GM12878 (cell line): ENCODE measurements at regions not wholly inside any gene's neighbourhood (a gene's known extent, or its start where the extent isn't known, plus 50 kb on each side); places are given as distances from the start of the nearest gene placed in this dataset.

Experiments
- ATF7 ChIP-seq: fragments of 450-650 bp; IDR thresholded peaks from 2 replicates; pipeline ENCODE4 v1.6.1; 2016; ENCODE audit warnings: low read depth, mild to moderate bottlenecking
- CTCF ChIP-seq, 3 experiments: IDR thresholded peaks in 2 of 3; conservative IDR thresholded peaks in 1 of 3; 2 replicates each; pipeline ENCODE4 v1.5.1; 2011; ENCODE audit warnings: low read depth in 3 of 3, low read length in 3 of 3, mild to moderate bottlenecking in 3 of 3, control low read depth in 2 of 3, moderate library complexity in 2 of 3, inconsistent platforms in 1 of 3, mixed read lengths in 1 of 3; ENCODE audit not compliant: control insufficient read depth in 2 of 3, insufficient read depth in 1 of 3; ENCODE audit errors: extremely low read depth in 1 of 3
- PKNOX1 ChIP-seq: fragments of 450-650 bp; IDR thresholded peaks from 2 replicates; pipeline ENCODE4 v1.6.1; 2016; ENCODE audit warnings: mild to moderate bottlenecking
- POLR2A ChIP-seq: IDR thresholded peaks from 2 replicates; pipeline ENCODE4 v1.6.1; 2011; ENCODE audit warnings: low read depth, mild to moderate bottlenecking, low read length
- POLR2AphosphoS5 ChIP-seq: IDR thresholded peaks from 2 replicates; pipeline ENCODE4 v1.6.1; 2011; ENCODE audit warnings: mild to moderate bottlenecking, low read length, inconsistent platforms
- RBBP5 ChIP-seq: fragments of 200-600 bp; sonication (generic); conservative IDR thresholded peaks from 2 replicates; pipeline ENCODE4 v1.6.1; 2016
- RFX5 ChIP-seq: IDR thresholded peaks from 2 replicates; pipeline ENCODE4 v1.6.1; 2011; ENCODE audit warnings: low read depth, low read length, improper control_type of control experiment
- SREBF1 ChIP-seq: IDR thresholded peaks from 2 replicates; pipeline ENCODE4 v1.6.1; 2012; ENCODE audit warnings: mild to moderate bottlenecking, low read length
- YY1 ChIP-seq: IDR thresholded peaks from 2 replicates; pipeline ENCODE4 v1.6.1; 2011; ENCODE audit warnings: low read depth, mild to moderate bottlenecking, low read length
- ZBTB40 ChIP-seq: fragments of 450-650 bp; IDR thresholded peaks from 2 replicates; pipeline ENCODE4 v1.6.1; 2016; ENCODE audit warnings: mild to moderate bottlenecking, moderate library complexity, borderline replicate concordance

GRCh38 chr6:168995526-168996355 lies 257.9 kb downstream of the THBS2 start:
- no peak for TF ChIP-seq ATF7
- no peak for TF ChIP-seq PKNOX1
- no peak for TF ChIP-seq SREBF1
- no peak for TF ChIP-seq POLR2AphosphoS5
- no peak for TF ChIP-seq CTCF (IDR thresholded peaks at IDR 0.05 in 2 of 3, conservative IDR thresholded peaks at IDR 0.05 in 1 of 3; ENCODE audit: control insufficient read depth in 2 of 3, extremely low read depth in 1 of 3, insufficient read depth in 1 of 3, low read depth in 3 of 3, low read length in 3 of 3)
- TF ChIP-seq ZBTB40 = no peak
- no peak for TF ChIP-seq RBBP5
- no peak for TF ChIP-seq POLR2A
- TF ChIP-seq RFX5 = no peak
- no peak for TF ChIP-seq YY1
